DOHH2 (cell line): ENCODE measurements at regions not wholly inside any gene's neighbourhood (a gene's known extent, or its start where the extent isn't known, plus 50 kb on each side); places are given as distances from the start of the nearest gene placed in this dataset.

Experiments used
- CTCF ChIP-seq: fragments of 200-600 bp; sonication (generic); IDR thresholded peaks from one replicate; pipeline ENCODE4 v1.5.1; 2014; ENCODE audit warnings: antibody characterized with exemption, mild to moderate bottlenecking, low read depth, low read length; ENCODE audit not compliant: poor library complexity, severe bottlenecking
- EZH2phosphoT487 ChIP-seq: fragments of 200-600 bp; sonication (generic); IDR thresholded peaks from 2 replicates; pipeline ENCODE4 v1.6.1; 2017; ENCODE audit warnings: borderline replicate concordance, mild to moderate bottlenecking, antibody characterized with exemption, low read length, moderate library complexity, mixed read lengths

GRCh38 chr5:74027732-74028338 lies 401.8 kb downstream of the ARHGEF28 start:
- no peak for TF ChIP-seq CTCF
- no peak for TF ChIP-seq EZH2phosphoT487
